Calu3 (cell line): ENCODE measurements at regions not wholly inside any gene's neighbourhood (a gene's known extent, or its start where the extent isn't known, plus 50 kb on each side); places are given as distances from the start of the nearest gene placed in this dataset.
A peak's percentile ranks its signal among the peaks of the same experiment; 100 is the strongest.

Source experiments
- BruUV-seq: library from RNA; stranded (reverse); fragments of 400-500 nt; replicated peaks from 2 replicates; lab custom pipeline; 2021; lab: Mats Ljungman, UMichigan
- CTCF ChIA-PET: fragments of 300-600 bp; sonication (Branson Sonifier 250); formaldehyde crosslinking; loops from one replicate; lab custom pipeline; 2022; ENCODE audit warnings: antibody characterized with exemption; lab: Charles Lee
- DNase-seq: peaks from one replicate; pipeline ENCODE4 v3.0.0; 2022
- H3K27ac Mint-ChIP-seq: one replicate; pipeline ENCODE4 v1.8.0; 2022; ENCODE audit warnings: mixed read lengths; ENCODE audit not compliant: unreplicated experiment
- H3K27me3 Mint-ChIP-seq: one replicate; pipeline ENCODE4 v1.8.0; 2022; ENCODE audit warnings: mixed read lengths; ENCODE audit not compliant: unreplicated experiment
- H3K36me3 Mint-ChIP-seq: one replicate; pipeline ENCODE4 v1.8.0; 2022; ENCODE audit warnings: mild to moderate bottlenecking, moderate library complexity, mixed read lengths; ENCODE audit not compliant: insufficient read depth, unreplicated experiment
- H3K4me1 Mint-ChIP-seq: one replicate; pipeline ENCODE4 v1.8.0; 2022; ENCODE audit warnings: mild to moderate bottlenecking, low read depth, mixed read lengths; ENCODE audit not compliant: unreplicated experiment
- H3K4me3 Mint-ChIP-seq: one replicate; pipeline ENCODE4 v1.8.0; 2022; ENCODE audit warnings: mild to moderate bottlenecking, low read depth, moderate library complexity, mixed read lengths; ENCODE audit not compliant: unreplicated experiment
- H3K9me3 Mint-ChIP-seq: one replicate; pipeline ENCODE4 v1.8.0; 2022; ENCODE audit warnings: low read depth, mixed read lengths; ENCODE audit not compliant: unreplicated experiment
- CTCF ChIP-seq: fragments of 200-600 bp; IDR thresholded peaks from one replicate; pipeline ENCODE4 v1.8.0; 2022; ENCODE audit warnings: antibody characterized with exemption; ENCODE audit not compliant: unreplicated experiment
- intact Hi-C: fragments of 100-400 bp; cut with micrococcal nuclease; formaldehyde crosslinking; loops from one replicate; pipeline ENCODE4 v1.10.0; 2022; ENCODE audit not compliant: unreplicated experiment

- DNase-seq = no peak
- no TSS peak for BruUV-seq
- Mint-ChIP-seq H3K27ac (peak overlapping the region; percentile 89), H3K4me1 (peaks cover 91% of the 10 kb centered on the region), H3K9me3 (no peaks in the 10 kb centered on the region), H3K36me3 (peaks cover 58% of the 10 kb centered on the region), H3K27me3 (no peaks in the 10 kb centered on the region), H3K4me3 (peak overlapping the region; percentile 30)
- TF ChIP-seq CTCF = no peak
- CTCF ChIA-PET = no interaction called here
- intact Hi-C loops = no loop called here
Observed at GRCh38 chr4:11615601-11616000, 186.9 kb upstream of the HS3ST1 start.

GRCh38 chr4:11614426-11614825 is 185.7 kb upstream of the HS3ST1 start:
- peak; percentile 70 for DNase-seq
- CTCF ChIA-PET = interaction anchor here (2.6 kb wide), 1 partner anchor 10 kb away, joined by 10 read pairs; no protein-coding TSS in a partner anchor
- Mint-ChIP-seq H3K4me3 (peak overlapping the region; percentile 31), H3K4me1 (peaks cover 82% of the 10 kb centered on the region), H3K9me3 (no peaks in the 10 kb centered on the region), H3K27ac (peak overlapping the region; percentile 89), H3K36me3 (peaks cover 47% of the 10 kb centered on the region), H3K27me3 (no peaks in the 10 kb centered on the region)
- no peak for TF ChIP-seq CTCF
- no TSS peak for BruUV-seq
- intact Hi-C loops = loop anchor here (5.0 kb wide), 1 partner anchor 107 kb away; no protein-coding TSS in a partner anchor

- H3K9me3 Mint-ChIP-seq = no peaks in the 10 kb centered on the region
- intact Hi-C loops = loop anchor here (2.0 to 5.0 kb wide), 2 partner anchors 63 to 105 kb away; no protein-coding TSS in a partner anchor
- TF ChIP-seq CTCF = no peak
- peaks cover 57% of the 10 kb centered on the region for H3K4me1 Mint-ChIP-seq
- no peak overlapping the region for H3K4me3 Mint-ChIP-seq
- DNase-seq = no peak
- no TSS peak for BruUV-seq
- CTCF ChIA-PET = interaction anchor here (1.0 to 2.6 kb wide), 2 partner anchors 13 to 107 kb away, joined by 3 to 10 read pairs; no protein-coding TSS in a partner anchor
- H3K27ac Mint-ChIP-seq = peak overlapping the region; percentile 89
- H3K27me3 Mint-ChIP-seq = no peaks in the 10 kb centered on the region
- peaks cover 34% of the 10 kb centered on the region for H3K36me3 Mint-ChIP-seq
Observed at GRCh38 chr4:11611868-11612267, 183.2 kb upstream of the HS3ST1 start.

GRCh38 chr4:11609751-11610150 is 181.1 kb upstream of the HS3ST1 start:
- no peaks in the 10 kb centered on the region for H3K9me3 Mint-ChIP-seq
- no peaks in the 10 kb centered on the region for H3K27me3 Mint-ChIP-seq
- DNase-seq = no peak
- intact Hi-C loops = loop anchor here (5.0 kb wide), 1 partner anchor 102 kb away; no protein-coding TSS in a partner anchor
- TF ChIP-seq CTCF = no peak
- peaks cover 56% of the 10 kb centered on the region for H3K4me1 Mint-ChIP-seq
- no peak overlapping the region for H3K4me3 Mint-ChIP-seq
- BruUV-seq = no TSS peak
- peaks cover 18% of the 10 kb centered on the region for H3K36me3 Mint-ChIP-seq
- CTCF ChIA-PET = interaction anchor here (0.7 to 1.4 kb wide), 2 partner anchors 16 to 112 kb away, joined by 3 to 5 read pairs; no protein-coding TSS in a partner anchor
- H3K27ac Mint-ChIP-seq = peak overlapping the region; percentile 45
